ENCODE measurements at regions not wholly inside any gene's neighbourhood (a gene's known extent, or its start where the extent isn't known, plus 50 kb on each side); places are given as distances from the start of the nearest gene placed in this dataset.

- CTCF ChIA-PET = interaction anchor here (1.0 kb wide), 1 partner anchor 268 kb away, joined by 3 read pairs; no protein-coding TSS in a partner anchor
- no peak for DNase-seq (ENCODE audit: extremely low spot score)
- TF ChIP-seq LEF1 (IDR thresholded peaks at IDR 0.05; ENCODE audit: borderline replicate concordance) (no peak), TARDBP (IDR thresholded peaks at IDR 0.05) (no peak), FOXA1 (IDR thresholded peaks at IDR 0.05) (no peak), HDGF (IDR thresholded peaks at IDR 0.05; ENCODE audit: borderline replicate concordance) (no peak), L3MBTL2 (conservative IDR thresholded peaks at IDR 0.05) (no peak), CTBP1 (IDR thresholded peaks at IDR 0.05; ENCODE audit: borderline replicate concordance) (no peak), ZNF384 (IDR thresholded peaks at IDR 0.05) (no peak), FOXK2 (IDR thresholded peaks at IDR 0.05) (no peak), SP1 (IDR thresholded peaks at IDR 0.05) (no peak), PKNOX1 (IDR thresholded peaks at IDR 0.05) (no peak), BHLHE40 (IDR thresholded peaks at IDR 0.05; ENCODE audit: borderline replicate concordance) (no peak), NFRKB (IDR thresholded peaks at IDR 0.05) (no peak), ELF4 (IDR thresholded peaks at IDR 0.05) (no peak), FOXM1 (IDR thresholded peaks at IDR 0.05; ENCODE audit: borderline replicate concordance) (no peak), ARNT (IDR thresholded peaks at IDR 0.05) (no peak), SUZ12 (IDR thresholded peaks at IDR 0.05) (no peak)
- POLR2A ChIA-PET = no interaction called here
Observed at GRCh38 chr13:87005511-87005910, 665.7 kb upstream of the SLITRK5 start.

- POLR2A ChIA-PET = no interaction called here
- CTCF ChIA-PET = no interaction called here
- no peak for DNase-seq (ENCODE audit: extremely low spot score)
- TF ChIP-seq ELF4 (IDR thresholded peaks at IDR 0.05) = no peak
- no peak for TF ChIP-seq ARNT (IDR thresholded peaks at IDR 0.05)
- no peak for TF ChIP-seq PKNOX1 (IDR thresholded peaks at IDR 0.05)
- TF ChIP-seq FOXM1 (IDR thresholded peaks at IDR 0.05; ENCODE audit: borderline replicate concordance) = no peak
- TF ChIP-seq LEF1 (IDR thresholded peaks at IDR 0.05; ENCODE audit: borderline replicate concordance) = no peak
Observed at GRCh38 chr13:87035526-87035925, 635.6 kb upstream of the SLITRK5 start.

- POLR2A ChIA-PET = no interaction called here
- DNase-seq (ENCODE audit: extremely low spot score) = no peak
- TF ChIP-seq BHLHE40 (IDR thresholded peaks at IDR 0.05; ENCODE audit: borderline replicate concordance) (no peak), CTBP1 (IDR thresholded peaks at IDR 0.05; ENCODE audit: borderline replicate concordance) (peak; percentile 29; the same call in 1 of the 2 replicates), FOXK2 (IDR thresholded peaks at IDR 0.05) (0 out of 2 replicates have a peak, but pooled peaks have one; percentile 47), FOXM1 (IDR thresholded peaks at IDR 0.05; ENCODE audit: borderline replicate concordance) (no peak), PKNOX1 (IDR thresholded peaks at IDR 0.05) (no peak), FOXA1 (IDR thresholded peaks at IDR 0.05) (peak; percentile 85), ZNF384 (IDR thresholded peaks at IDR 0.05) (no peak)
- CTCF ChIA-PET = no interaction called here
Observed at GRCh38 chr13:87042946-87043345, 628.2 kb upstream of the SLITRK5 start.

- CTCF ChIA-PET = no interaction called here
Observed at GRCh38 chr13:87052731-87053130, 618.4 kb upstream of the SLITRK5 start.

GRCh38 chr13:87057807-87058520, 613.2 kb upstream of the SLITRK5 start:
- POLR2A ChIA-PET = no interaction called here
- TF ChIP-seq FOXM1 (IDR thresholded peaks at IDR 0.05; ENCODE audit: borderline replicate concordance) = peak; percentile 73
- peak; percentile 59 for TF ChIP-seq PKNOX1 (IDR thresholded peaks at IDR 0.05)
- no peak for TF ChIP-seq NFRKB (IDR thresholded peaks at IDR 0.05)
- no peak for TF ChIP-seq SUZ12 (IDR thresholded peaks at IDR 0.05)
- TF ChIP-seq TARDBP (IDR thresholded peaks at IDR 0.05) = no peak
- TF ChIP-seq LEF1 (IDR thresholded peaks at IDR 0.05; ENCODE audit: borderline replicate concordance) = no peak
- peak; percentile 61; the same call in 1 of the 2 replicates for TF ChIP-seq CTBP1 (IDR thresholded peaks at IDR 0.05; ENCODE audit: borderline replicate concordance)
- TF ChIP-seq ZNF384 (IDR thresholded peaks at IDR 0.05) = peak; percentile 55
- TF ChIP-seq ELF4 (IDR thresholded peaks at IDR 0.05) = no peak
- TF ChIP-seq FOXK2 (IDR thresholded peaks at IDR 0.05) = no peak
- DNase-seq (ENCODE audit: extremely low spot score) = no peak

More at GRCh38 chr13:87052731-87053130, 618.4 kb upstream of the SLITRK5 start:
- DNase-seq (ENCODE audit: extremely low spot score) = no peak
- POLR2A ChIA-PET = no interaction called here
- TF ChIP-seq SP1 (IDR thresholded peaks at IDR 0.05) = no peak
- TF ChIP-seq ZNF384 (IDR thresholded peaks at IDR 0.05) = no peak
- no peak for TF ChIP-seq BHLHE40 (IDR thresholded peaks at IDR 0.05; ENCODE audit: borderline replicate concordance)
- TF ChIP-seq ARNT (IDR thresholded peaks at IDR 0.05) = no peak
- TF ChIP-seq FOXA1 (IDR thresholded peaks at IDR 0.05) = no peak
- TF ChIP-seq LEF1 (IDR thresholded peaks at IDR 0.05; ENCODE audit: borderline replicate concordance) = no peak
- no peak for TF ChIP-seq TARDBP (IDR thresholded peaks at IDR 0.05)
- no peak for TF ChIP-seq HDGF (IDR thresholded peaks at IDR 0.05; ENCODE audit: borderline replicate concordance)

GRCh38 chr13:87058786-87059329, 612.3 kb upstream of the SLITRK5 start:
- POLR2A ChIA-PET = no interaction called here
- TF ChIP-seq NFRKB (IDR thresholded peaks at IDR 0.05) (no peak), FOXA1 (IDR thresholded peaks at IDR 0.05) (no peak), PKNOX1 (IDR thresholded peaks at IDR 0.05) (no peak), FOXK2 (IDR thresholded peaks at IDR 0.05) (no peak), TARDBP (IDR thresholded peaks at IDR 0.05) (no peak), LEF1 (IDR thresholded peaks at IDR 0.05; ENCODE audit: borderline replicate concordance) (no peak)
- DNase-seq (ENCODE audit: extremely low spot score) = no peak
- CTCF ChIA-PET = no interaction called here

More at GRCh38 chr13:87057807-87058520, 613.2 kb upstream of the SLITRK5 start:
- CTCF ChIA-PET = no interaction called here
